K562 (cell line): ENCODE measurements at regions not wholly inside any gene's neighbourhood (a gene's known extent, or its start where the extent isn't known, plus 50 kb on each side); places are given as distances from the start of the nearest gene placed in this dataset.

ENCODE experiments used
- ATAC-seq: fragments of 200-7000 bp; cut with Tn5 transposase; 3 replicates; pipeline ENCODE4 v1.9.1; 2020; ENCODE audit warnings: moderate library complexity
- BruUV-seq: library from RNA; stranded (reverse); fragments of 400-500 nt; replicated peaks from 2 replicates; lab custom pipeline; 2021; lab: Mats Ljungman, UMichigan
- CTCF ChIA-PET: fragments of 300-600 bp; formaldehyde crosslinking; extraction: SDS; loops from one replicate; lab custom pipeline; 2021; ENCODE audit warnings: low intra/inter-chr PET ratio; lab: Yijun Ruan, JAX
- POLR2A ChIA-PET: fragments of 300-600, 350-650 bp; sonication (Branson Sonifier 250); formaldehyde crosslinking; extraction: SDS; loops from one replicate; lab custom pipeline; 2021; ENCODE audit warnings: antibody characterized with exemption, inconsistent platforms; lab: Yijun Ruan, JAX
- DNase-seq, 4 experiments: peaks; one replicate each; pipeline versions ENCODE4 v3.0.0 to v3.0.0-alpha.2; 2011 to 2018; ENCODE audit warnings: low spot score in 3 of 4, mixed read lengths in 3 of 4; ENCODE audit errors: extremely low read depth in 1 of 4
- FAIRE-seq: peaks from 2 replicates; lab custom pipeline; 2011; peaks lifted over from hg19 to GRCh38; lab: Jason Lieb, UNC
- H2AFZ ChIP-seq: 2 replicates; pipeline ENCODE4 v1.6.0; 2011; ENCODE audit warnings: low read depth, low read length, control low read depth, inconsistent platforms
- H3K27ac ChIP-seq: fragments of 200-600 bp; 3 replicates; pipeline ENCODE4 v1.8.0; 2011; ENCODE audit warnings: low read depth, mild to moderate bottlenecking, control low read depth, inconsistent platforms, low read length, moderate library complexity, mixed read lengths; ENCODE audit errors: extremely low read depth
- H3K27me3 ChIP-seq, 2 experiments: fragments of 300-600 bp in 1 of 2; 2 replicates in 1 of 2; 3 replicates in 1 of 2; pipeline versions ENCODE4 v1.6.0 to v1.8.0; 2011; ENCODE audit warnings: inconsistent platforms in 2 of 2, low read length in 2 of 2, mild to moderate bottlenecking in 1 of 2, mixed read lengths in 1 of 2, moderate library complexity in 1 of 2; ENCODE audit not compliant: control insufficient read depth in 2 of 2, insufficient read depth in 2 of 2
- H3K36me3 ChIP-seq: fragments of 300-600 bp; 3 replicates; pipeline ENCODE4 v1.8.0; 2011; ENCODE audit warnings: mild to moderate bottlenecking, low read length, inconsistent platforms; ENCODE audit not compliant: control insufficient read depth, insufficient read depth
- H3K4me1 ChIP-seq, 2 experiments: fragments of 200-600 bp in 1 of 2; replicated peaks in 1 of 2; 2 replicates in 1 of 2; 3 replicates in 1 of 2; pipeline versions ENCODE4 v1.5.1 to v1.8.0; 2011; ENCODE audit warnings: inconsistent platforms in 2 of 2, low read length in 2 of 2, mild to moderate bottlenecking in 1 of 2, mixed read lengths in 1 of 2, moderate library complexity in 1 of 2; ENCODE audit not compliant: control insufficient read depth in 2 of 2, insufficient read depth in 2 of 2
- H3K4me2 ChIP-seq: 2 replicates; pipeline ENCODE4 v1.6.1; 2011; ENCODE audit warnings: low read length, control low read depth, inconsistent platforms, mixed read lengths; ENCODE audit not compliant: insufficient read depth
- H3K4me3 ChIP-seq: fragments of 200-600 bp; sonication (generic), shearing (Covaris generic); 2 replicates; pipeline ENCODE4 v1.5.1; 2016; ENCODE audit warnings: control low read depth, inconsistent platforms
- H3K79me2 ChIP-seq: fragments of 200-600 bp; 3 replicates; pipeline ENCODE4 v1.8.0; 2011; ENCODE audit warnings: low read length, inconsistent platforms; ENCODE audit not compliant: control insufficient read depth, insufficient read depth
- H3K9ac ChIP-seq, 2 experiments: 2 replicates each; pipeline versions ENCODE4 v1.6.0 to v1.6.1; 2011; ENCODE audit warnings: low read depth in 2 of 2, low read length in 2 of 2, control low read depth in 1 of 2, inconsistent platforms in 1 of 2, mild to moderate bottlenecking in 1 of 2, mixed read lengths in 1 of 2; ENCODE audit not compliant: insufficient read depth in 1 of 2
- H3K9me1 ChIP-seq: one replicate; pipeline ENCODE4 v1.6.0; 2011; ENCODE audit warnings: inconsistent platforms, mild to moderate bottlenecking, low read length, moderate library complexity; ENCODE audit not compliant: control insufficient read depth, insufficient read depth
- H3K9me3 ChIP-seq: replicated peaks from 2 replicates; pipeline ENCODE4 v1.5.1; 2011; ENCODE audit warnings: low read depth, low read length, inconsistent platforms; ENCODE audit not compliant: control insufficient read depth, insufficient read depth
- H4K20me1 ChIP-seq: replicated peaks from 2 replicates; pipeline ENCODE4 v1.6.1; 2011; ENCODE audit warnings: low read length, inconsistent platforms, mixed read lengths; ENCODE audit not compliant: control insufficient read depth, insufficient read depth
- BRD9 ChIP-seq: fragments of 450-650 bp; IDR thresholded peaks from 2 replicates; pipeline ENCODE4 v1.6.1; 2018; ENCODE audit warnings: low read depth; ENCODE audit not compliant: partially characterized antibody
- CBX3 ChIP-seq, 2 experiments: IDR thresholded peaks; 1 replicate in 1 of 2; 2 replicates in 1 of 2; pipeline ENCODE4 v1.6.1; 2012; ENCODE audit warnings: inconsistent platforms in 2 of 2, low read length in 2 of 2, borderline replicate concordance in 1 of 2, control low read depth in 1 of 2
- GTF2E2 ChIP-seq: fragments of 200-800 bp; sonication (Bioruptor generic); IDR thresholded peaks from 2 replicates; pipeline ENCODE4 v1.6.1; 2016; ENCODE audit warnings: missing genetic modification characterization, missing compliant biosample characterization
- HCFC1 ChIP-seq: IDR thresholded peaks from 2 replicates; pipeline ENCODE4 v1.6.1; 2012; ENCODE audit warnings: low read depth, low read length, improper control_type of control experiment
- HEY1 ChIP-seq: fragments of 250-450 bp; sonication (Bioruptor Pico); IDR thresholded peaks from 2 replicates; pipeline ENCODE4 v1.5.0; 2020; ENCODE audit warnings: mild to moderate bottlenecking, moderate library complexity, borderline replicate concordance
- KDM4B ChIP-seq, 2 experiments: fragments of 450-650 bp in 1 of 2; sonication (generic) in 1 of 2; IDR thresholded peaks; 2 replicates each; pipeline ENCODE4 v1.6.1; 2016 to 2017; ENCODE audit warnings: borderline replicate concordance in 2 of 2, antibody characterized with exemption in 1 of 2, low read depth in 1 of 2, mild to moderate bottlenecking in 1 of 2
- MCM2 ChIP-seq: fragments of 450-650 bp; IDR thresholded peaks from 2 replicates; pipeline ENCODE4 v1.6.1; 2017; ENCODE audit warnings: low read depth, mild to moderate bottlenecking
- NR4A1 ChIP-seq, 2 experiments: fragments of 250-450 bp in 1 of 2; fragments of 450-650 bp in 1 of 2; sonication (Bioruptor Pico) in 1 of 2; IDR thresholded peaks; 2 replicates each; pipeline versions ENCODE4 v1.4.0 to v1.6.1; 2016 to 2020; ENCODE audit warnings: mild to moderate bottlenecking in 2 of 2, missing compliant biosample characterization in 1 of 2, missing genetic modification characterization in 1 of 2, moderate library complexity in 1 of 2
- SMAD2 ChIP-seq: fragments of 150-350 bp; IDR thresholded peaks from 2 replicates; pipeline ENCODE4 v1.6.1; 2014; ENCODE audit warnings: low read depth, mild to moderate bottlenecking, low read length
- TCF15 ChIP-seq: fragments of 250-450 bp; sonication (Bioruptor Pico); IDR thresholded peaks from 2 replicates; pipeline ENCODE4 v1.8.0; 2022; ENCODE audit warnings: moderate library complexity, mild to moderate bottlenecking, inconsistent platforms
- TCF7 ChIP-seq: sonication (generic); IDR thresholded peaks from 2 replicates; pipeline ENCODE4 v1.6.1; 2016; ENCODE audit warnings: antibody characterized with exemption, borderline replicate concordance
- THAP7 ChIP-seq: fragments of 250-450 bp; sonication (Bioruptor Pico); IDR thresholded peaks from 2 replicates; pipeline ENCODE4 v1.5.0; 2021
- ZBTB17 ChIP-seq: fragments of 450-650 bp; formaldehyde crosslinking; IDR thresholded peaks from 2 replicates; pipeline ENCODE4 v1.4.0; 2020; ENCODE audit warnings: mild to moderate bottlenecking
- ZBTB34 ChIP-seq: fragments of 250-450 bp; sonication (Bioruptor Pico); IDR thresholded peaks from 2 replicates; pipeline ENCODE4 v1.8.0; 2021; ENCODE audit warnings: mild to moderate bottlenecking, moderate library complexity
- ZNF224 ChIP-seq: sonication (generic); formaldehyde crosslinking; IDR thresholded peaks from 2 replicates; pipeline ENCODE4 v1.8.0; 2022; ENCODE audit warnings: mild to moderate bottlenecking, missing genetic modification reagents
- WGBS: fragments of 100-300 bp; shearing (Covaris generic); methylation state at CpG from one replicate; pipeline ENCODE4 v1.1.6; 2016; ENCODE audit warnings: low coverage, mixed read lengths; ENCODE audit not compliant: insufficient coverage; ENCODE audit errors: missing lambda C conversion rate; 5-methylcytosine and 5-hydroxymethylcytosine counted together
- in situ Hi-C: fragments of 300-500 bp; cut with MboI; formaldehyde crosslinking; loops from 4 replicates; pipeline ENCODE4 v1.15.0; 2018; ENCODE audit warnings: inconsistent platforms, mixed read lengths
- intact Hi-C: fragments of 100-400 bp; cut with micrococcal nuclease; formaldehyde crosslinking; loops from 2 replicates; pipeline ENCODE4 v1.14.2; 2022
- TF ChIP-seq, protein P1 (sequence below): fragments of 250-450 bp; sonication (Bioruptor Pico); IDR thresholded peaks from 2 replicates; pipeline ENCODE4 v1.5.0; 2020; ENCODE audit warnings: mild to moderate bottlenecking, borderline replicate concordance

DNA sequence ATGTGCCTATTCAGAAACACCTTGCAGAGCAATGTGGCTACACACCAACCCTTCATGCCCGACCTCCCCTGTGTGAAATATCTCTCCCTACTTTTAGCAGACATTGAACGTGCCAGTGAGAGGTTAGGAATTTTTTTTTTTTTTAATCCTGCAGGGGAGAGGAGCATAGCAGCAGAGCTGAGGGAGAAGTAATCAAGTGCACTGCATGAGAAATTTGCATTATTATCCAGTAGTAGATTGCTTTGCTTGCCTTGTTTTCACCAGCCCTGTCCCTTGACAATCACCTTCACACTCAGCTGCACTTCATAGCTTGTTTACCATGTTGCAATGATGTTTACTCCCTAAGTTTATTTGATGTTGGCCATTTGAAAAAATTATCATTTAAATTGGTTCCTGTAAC is 489.6 kb upstream of the ZNF608 start:
- no peaks in the 10 kb centered on the region for H3K9me3 ChIP-seq
- no TSS peak for BruUV-seq
- ATAC-seq = no peak
- TF ChIP-seq HCFC1 (no peak), ZBTB34 (CRISPR knock-in tag) (no peak), HEY1 (CRISPR knock-in tag) (no peak), SMAD2 (no peak), ZBTB17 (CRISPR knock-in tag) (no peak), TCF15 (CRISPR knock-in tag) (no peak), CBX3 (IDR thresholded peaks at IDR 0.05; ENCODE audit: borderline replicate concordance in 1 of 2, low read length in 2 of 2) (no peak), NR4A1 (CRISPR knock-in tag; IDR thresholded peaks at IDR 0.05) (no peak), NR4A1 (tag; IDR thresholded peaks at IDR 0.05) (no peak), BRD9 (no peak), ZNF224 (CRISPR knock-in tag) (no peak), THAP7 (no peak), GTF2E2 (no peak), TCF7 (no peak), MCM2 (no peak), KDM4B (IDR thresholded peaks at IDR 0.05; ENCODE audit: borderline replicate concordance in 2 of 2, low read depth in 1 of 2) (no peak)
- TF ChIP-seq, protein P1, sequence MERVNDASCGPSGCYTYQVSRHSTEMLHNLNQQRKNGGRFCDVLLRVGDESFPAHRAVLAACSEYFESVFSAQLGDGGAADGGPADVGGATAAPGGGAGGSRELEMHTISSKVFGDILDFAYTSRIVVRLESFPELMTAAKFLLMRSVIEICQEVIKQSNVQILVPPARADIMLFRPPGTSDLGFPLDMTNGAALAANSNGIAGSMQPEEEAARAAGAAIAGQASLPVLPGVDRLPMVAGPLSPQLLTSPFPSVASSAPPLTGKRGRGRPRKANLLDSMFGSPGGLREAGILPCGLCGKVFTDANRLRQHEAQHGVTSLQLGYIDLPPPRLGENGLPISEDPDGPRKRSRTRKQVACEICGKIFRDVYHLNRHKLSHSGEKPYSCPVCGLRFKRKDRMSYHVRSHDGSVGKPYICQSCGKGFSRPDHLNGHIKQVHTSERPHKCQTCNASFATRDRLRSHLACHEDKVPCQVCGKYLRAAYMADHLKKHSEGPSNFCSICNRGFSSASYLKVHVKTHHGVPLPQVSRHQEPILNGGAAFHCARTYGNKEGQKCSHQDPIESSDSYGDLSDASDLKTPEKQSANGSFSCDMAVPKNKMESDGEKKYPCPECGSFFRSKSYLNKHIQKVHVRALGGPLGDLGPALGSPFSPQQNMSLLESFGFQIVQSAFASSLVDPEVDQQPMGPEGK (CRISPR knock-in tag) = no peak
- no peaks in the 10 kb centered on the region for H3K9me1 ChIP-seq
- H3K27ac ChIP-seq = no peak overlapping the region
- no peak for DNase-seq
- WGBS = 0% methylated on average over 2 of the region's 2 CpGs
- H3K4me2 ChIP-seq = no peak overlapping the region
- no peak for FAIRE-seq
- in situ Hi-C loops = no loop called here
- H3K27me3 ChIP-seq = no peaks in the 10 kb centered on the region
- no peak overlapping the region for H3K9ac ChIP-seq
- no peak overlapping the region for H2AFZ ChIP-seq
- no peaks in the 10 kb centered on the region for H3K36me3 ChIP-seq
- no peaks in the 10 kb centered on the region for H3K79me2 ChIP-seq
- ChIA-PET CTCF (no interaction called here), POLR2A (no interaction called here)
- H4K20me1 ChIP-seq = no peaks in the 10 kb centered on the region
- H3K4me3 ChIP-seq = no peak overlapping the region
- intact Hi-C loops = no loop called here
- H3K4me1 ChIP-seq = no peaks in the 10 kb centered on the region
